ENCODE measurements at regions not wholly inside any gene's neighbourhood (a gene's known extent, or its start where the extent isn't known, plus 50 kb on each side); places are given as distances from the start of the nearest gene placed in this dataset.
"Not testable (repeated sequence)": the region's sequence is repeated elsewhere in the genome, so short reads cannot be mapped to it uniquely, and the experiment has no call there.

DNA sequence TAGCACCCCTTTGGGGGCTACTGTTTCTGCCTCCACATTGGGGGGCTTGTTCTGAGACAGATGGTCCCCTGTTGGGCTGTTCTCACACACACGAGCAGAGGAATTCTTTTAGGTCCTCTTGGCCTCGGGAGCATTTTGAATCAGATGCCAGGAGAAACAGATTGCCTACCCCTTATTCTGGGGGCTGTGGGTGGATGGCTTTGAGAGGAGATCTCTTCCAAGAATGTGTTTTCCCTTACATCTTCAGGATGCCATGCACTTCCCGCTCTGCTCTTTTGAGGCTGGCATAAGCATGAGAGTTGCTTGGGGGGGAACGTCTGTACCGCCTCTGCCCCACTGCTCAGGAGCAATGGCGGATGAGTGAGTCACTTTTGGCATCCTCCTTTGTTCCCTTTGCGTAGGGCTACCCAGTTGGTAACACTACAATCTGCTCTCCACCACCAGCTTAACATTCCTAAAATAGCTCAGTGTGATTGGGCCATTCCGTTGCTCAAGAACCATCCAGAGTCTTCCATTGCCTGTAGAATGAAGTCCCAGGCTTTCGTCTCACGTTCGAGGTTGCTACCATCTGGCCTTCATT lies 154.4 kb downstream of the RPLP1 start:
- peaks cover 10% of the 10 kb centered on the region for H3K4me1 Mint-ChIP-seq (ENCODE audit: low read depth)
- H3K4me3 Mint-ChIP-seq (ENCODE audit: low read depth) = no peak overlapping the region
- no peaks in the 10 kb centered on the region for H3K36me3 Mint-ChIP-seq (ENCODE audit: low read depth)
- no peak overlapping the region for H3K27ac Mint-ChIP-seq
- peaks cover 8% of the 10 kb centered on the region for H3K27me3 Mint-ChIP-seq (ENCODE audit: low read depth)
- no peak for DNase-seq (ENCODE audit: low spot score)
- intact Hi-C loops (cut with micrococcal nuclease) = no loop called here
- no peaks in the 10 kb centered on the region for H3K9me3 Mint-ChIP-seq

DNA sequence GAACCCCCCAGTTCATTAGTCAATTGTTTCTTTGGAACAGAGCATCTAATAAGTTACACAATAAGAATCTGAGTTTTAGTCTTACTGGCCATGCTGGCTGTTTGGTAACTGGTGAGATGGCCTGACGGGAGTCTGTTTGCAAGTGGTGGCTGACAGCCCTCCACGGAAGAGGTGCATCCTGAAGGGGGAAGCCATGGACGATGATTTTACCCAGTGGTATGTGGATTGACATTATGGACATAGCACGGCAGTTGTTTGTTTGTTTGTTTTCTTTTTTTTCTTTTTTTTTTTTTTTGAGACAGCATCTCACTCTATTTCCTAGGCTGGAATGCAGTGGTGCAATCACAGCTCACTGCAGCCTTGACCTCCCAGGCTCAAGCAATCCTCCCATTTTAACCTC lies 156.0 kb downstream of the RPLP1 start:
- H3K4me3 Mint-ChIP-seq (ENCODE audit: low read depth) = no peak overlapping the region
- peaks cover 10% of the 10 kb centered on the region for H3K4me1 Mint-ChIP-seq (ENCODE audit: low read depth)
- peaks cover 6% of the 10 kb centered on the region for H3K27me3 Mint-ChIP-seq (ENCODE audit: low read depth)
- H3K9me3 Mint-ChIP-seq = no peaks in the 10 kb centered on the region
- intact Hi-C loops (cut with micrococcal nuclease) = no loop called here
- H3K27ac Mint-ChIP-seq = no peak overlapping the region
- no peak for DNase-seq (ENCODE audit: low spot score)
- no peaks in the 10 kb centered on the region for H3K36me3 Mint-ChIP-seq (ENCODE audit: low read depth)

DNA sequence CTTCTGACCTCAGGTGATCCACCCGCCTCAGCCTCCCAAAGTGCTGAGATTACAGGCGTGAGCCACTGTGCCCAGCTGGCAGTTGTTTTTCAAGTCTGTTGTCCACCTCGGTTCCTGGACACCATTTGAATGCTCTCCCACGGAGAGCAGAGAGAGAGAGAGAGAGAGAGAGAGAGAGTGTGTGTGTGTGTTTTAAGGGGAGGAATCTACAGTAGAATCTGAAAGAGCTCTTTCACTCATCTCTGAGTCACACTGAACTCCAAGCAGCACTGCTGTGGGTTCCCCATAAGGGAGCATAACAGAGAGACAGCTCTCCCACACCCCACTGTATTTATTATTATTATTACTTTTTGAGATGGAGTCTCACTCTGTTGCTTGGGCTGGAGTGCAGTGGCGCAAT lies 156.6 kb downstream of the RPLP1 start:
- no peaks in the 10 kb centered on the region for H3K9me3 Mint-ChIP-seq
- peaks cover 10% of the 10 kb centered on the region for H3K4me1 Mint-ChIP-seq (ENCODE audit: low read depth)
- peaks cover 8% of the 10 kb centered on the region for H3K27me3 Mint-ChIP-seq (ENCODE audit: low read depth)
- DNase-seq (ENCODE audit: low spot score) = no peak
- no peak overlapping the region for H3K27ac Mint-ChIP-seq
- H3K4me3 Mint-ChIP-seq (ENCODE audit: low read depth) = no peak overlapping the region
- no peaks in the 10 kb centered on the region for H3K36me3 Mint-ChIP-seq (ENCODE audit: low read depth)
- intact Hi-C loops (cut with micrococcal nuclease) = no loop called here

DNA sequence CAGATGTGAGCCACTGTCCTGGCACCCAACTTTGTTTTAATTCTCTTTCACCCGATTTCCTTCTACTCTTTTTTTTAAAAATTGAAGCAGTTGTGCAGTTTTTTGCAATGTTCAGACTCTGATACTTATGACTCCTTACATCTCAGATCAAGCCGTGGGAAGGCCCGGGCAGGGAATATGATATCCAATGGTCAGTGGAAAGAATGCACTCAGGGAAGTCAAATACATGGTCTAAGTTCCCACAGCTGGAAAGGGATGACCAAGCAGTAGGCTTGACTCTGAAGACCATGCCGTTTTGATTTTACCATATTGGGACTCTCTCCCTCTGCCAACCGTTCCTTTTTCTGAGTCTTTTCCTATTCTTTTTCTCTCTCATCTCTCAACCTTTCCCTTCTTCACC lies 157.2 kb downstream of the RPLP1 start:
- Mint-ChIP-seq H3K4me3 (ENCODE audit: low read depth) (no peak overlapping the region), H3K9me3 (no peaks in the 10 kb centered on the region), H3K36me3 (ENCODE audit: low read depth) (no peaks in the 10 kb centered on the region), H3K4me1 (ENCODE audit: low read depth) (peaks cover 10% of the 10 kb centered on the region), H3K27me3 (ENCODE audit: low read depth) (peaks cover 9% of the 10 kb centered on the region), H3K27ac (no peak overlapping the region)
- intact Hi-C loops (cut with micrococcal nuclease) = no loop called here
- no peak for DNase-seq (ENCODE audit: low spot score)

DNA sequence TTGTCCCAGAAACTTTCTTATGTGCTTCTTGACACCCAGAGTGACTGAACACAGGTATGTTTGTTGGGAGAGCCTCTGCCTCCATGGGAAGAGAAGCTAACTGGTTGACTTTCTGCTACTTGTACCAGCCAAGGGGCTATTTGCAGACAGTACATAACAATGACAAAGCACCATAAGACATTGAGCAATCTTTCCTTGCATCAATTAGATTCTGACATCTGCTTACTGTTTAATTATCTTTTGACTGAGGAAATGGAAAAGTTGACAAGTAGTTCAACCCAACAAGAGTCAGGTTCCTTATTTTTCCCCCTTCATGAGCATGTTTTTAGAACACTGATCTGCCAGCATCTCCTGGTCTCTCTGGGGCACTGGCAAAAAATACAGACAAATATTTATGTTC lies 157.7 kb downstream of the RPLP1 start:
- no peak for DNase-seq (ENCODE audit: low spot score)
- Mint-ChIP-seq H3K36me3 (ENCODE audit: low read depth) (no peaks in the 10 kb centered on the region), H3K4me1 (ENCODE audit: low read depth) (peaks cover 10% of the 10 kb centered on the region), H3K27me3 (ENCODE audit: low read depth) (peaks cover 9% of the 10 kb centered on the region), H3K4me3 (ENCODE audit: low read depth) (no peak overlapping the region), H3K9me3 (no peaks in the 10 kb centered on the region), H3K27ac (no peak overlapping the region)
- intact Hi-C loops (cut with micrococcal nuclease) = no loop called here

DNA sequence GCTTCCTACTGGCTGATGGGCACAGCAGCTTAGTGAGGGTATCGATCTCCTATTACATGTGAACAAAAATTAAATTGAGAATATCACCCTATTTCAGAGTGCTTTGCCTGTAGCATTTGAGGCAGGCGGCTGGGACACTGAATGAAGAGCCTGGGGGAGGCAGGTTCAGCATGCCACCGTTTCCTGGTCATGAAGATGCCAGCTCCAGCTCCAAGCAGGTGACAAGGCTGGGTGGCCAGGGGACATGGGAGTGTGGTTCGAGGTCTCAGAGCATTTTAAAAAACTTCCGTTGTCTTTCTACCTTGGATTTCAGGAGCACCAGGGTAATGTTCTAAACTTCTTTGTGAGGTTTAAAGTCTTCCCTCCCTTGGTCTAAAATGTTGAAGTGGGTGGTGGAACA lies 158.2 kb downstream of the RPLP1 start:
- Mint-ChIP-seq H3K4me1 (ENCODE audit: low read depth) (peaks cover 9% of the 10 kb centered on the region), H3K36me3 (ENCODE audit: low read depth) (no peaks in the 10 kb centered on the region), H3K4me3 (ENCODE audit: low read depth) (no peak overlapping the region), H3K27me3 (ENCODE audit: low read depth) (peaks cover 9% of the 10 kb centered on the region), H3K27ac (no peak overlapping the region), H3K9me3 (no peaks in the 10 kb centered on the region)
- DNase-seq (ENCODE audit: low spot score) = no peak
- intact Hi-C loops (cut with micrococcal nuclease) = no loop called here

DNA sequence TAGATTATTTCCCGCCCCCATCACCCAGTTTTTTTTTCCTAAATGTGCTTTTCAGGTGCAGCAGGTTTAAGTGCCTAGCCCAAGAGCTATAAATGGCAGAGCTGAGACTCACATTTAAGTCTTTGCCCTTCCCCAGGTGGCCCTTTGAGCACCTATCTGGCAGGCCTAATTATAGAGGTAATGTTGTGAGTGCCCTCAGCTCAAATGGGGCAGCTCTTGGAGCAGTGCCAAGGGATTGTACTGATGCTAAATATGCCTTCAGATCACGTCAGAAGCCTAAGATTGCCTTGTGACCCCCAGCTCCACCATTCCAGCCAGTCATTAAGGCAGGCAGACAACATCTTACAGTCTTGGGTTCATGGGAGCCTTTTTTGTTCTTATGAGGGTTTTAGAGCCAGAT lies 159.5 kb downstream of the RPLP1 start:
- intact Hi-C loops (cut with micrococcal nuclease) = no loop called here
- Mint-ChIP-seq H3K36me3 (ENCODE audit: low read depth) (no peaks in the 10 kb centered on the region), H3K4me1 (ENCODE audit: low read depth) (peaks cover 4% of the 10 kb centered on the region), H3K4me3 (ENCODE audit: low read depth) (no peak overlapping the region), H3K9me3 (no peaks in the 10 kb centered on the region), H3K27ac (no peak overlapping the region), H3K27me3 (ENCODE audit: low read depth) (peaks cover 9% of the 10 kb centered on the region)
- no peak for DNase-seq (ENCODE audit: low spot score)

DNA sequence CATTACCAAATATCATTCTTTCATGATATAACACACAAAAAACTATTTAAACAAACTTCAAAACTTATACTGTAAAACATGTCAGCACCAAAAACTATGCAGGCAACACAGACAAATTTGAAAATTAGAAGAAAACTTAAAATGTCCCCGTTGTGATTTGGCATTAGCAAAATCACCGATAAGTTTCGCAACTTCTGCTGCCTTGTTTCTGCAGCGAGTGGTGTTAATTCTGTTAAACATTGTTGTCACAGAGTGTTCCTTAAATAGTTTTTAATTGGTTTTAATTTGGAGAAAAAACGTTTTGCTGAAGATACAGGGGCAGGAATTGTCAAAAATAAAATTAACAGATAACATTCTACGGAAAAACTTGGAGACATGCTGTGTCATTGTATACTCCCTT lies 160.6 kb downstream of the RPLP1 start:
- Mint-ChIP-seq H3K27ac (no peak overlapping the region), H3K9me3 (no peaks in the 10 kb centered on the region), H3K4me3 (ENCODE audit: low read depth) (no peak overlapping the region), H3K27me3 (ENCODE audit: low read depth) (peaks cover 5% of the 10 kb centered on the region), H3K36me3 (ENCODE audit: low read depth) (no peaks in the 10 kb centered on the region), H3K4me1 (ENCODE audit: low read depth) (peaks cover 4% of the 10 kb centered on the region)
- no peak for DNase-seq (ENCODE audit: low spot score)
- intact Hi-C loops (cut with micrococcal nuclease) = no loop called here

DNA sequence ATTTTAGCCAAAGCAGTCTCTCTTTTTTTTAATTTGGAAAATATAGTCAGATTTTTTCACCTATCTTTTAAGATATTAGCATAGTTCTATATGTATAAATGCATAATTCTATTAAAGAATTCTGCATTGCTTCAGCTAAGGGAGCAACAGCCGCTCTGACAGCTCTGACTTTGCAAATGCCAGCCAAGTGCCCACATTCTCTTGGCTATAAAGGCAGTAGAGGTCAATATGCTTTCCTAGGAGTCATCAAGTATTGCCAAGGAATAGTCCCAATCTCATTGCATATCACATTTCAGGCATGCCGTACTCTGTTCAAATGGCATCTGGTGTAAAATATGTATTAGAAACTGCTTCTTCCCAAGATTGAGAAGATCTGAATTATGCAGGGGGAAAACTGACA lies 161.4 kb downstream of the RPLP1 start:
- Mint-ChIP-seq H3K9me3 (no peaks in the 10 kb centered on the region), H3K4me1 (ENCODE audit: low read depth) (peaks cover 4% of the 10 kb centered on the region), H3K27me3 (ENCODE audit: low read depth) (peaks cover 9% of the 10 kb centered on the region), H3K4me3 (ENCODE audit: low read depth) (no peak overlapping the region), H3K36me3 (ENCODE audit: low read depth) (no peaks in the 10 kb centered on the region), H3K27ac (no peak overlapping the region)
- intact Hi-C loops (cut with micrococcal nuclease) = no loop called here
- no peak for DNase-seq (ENCODE audit: low spot score)

DNA sequence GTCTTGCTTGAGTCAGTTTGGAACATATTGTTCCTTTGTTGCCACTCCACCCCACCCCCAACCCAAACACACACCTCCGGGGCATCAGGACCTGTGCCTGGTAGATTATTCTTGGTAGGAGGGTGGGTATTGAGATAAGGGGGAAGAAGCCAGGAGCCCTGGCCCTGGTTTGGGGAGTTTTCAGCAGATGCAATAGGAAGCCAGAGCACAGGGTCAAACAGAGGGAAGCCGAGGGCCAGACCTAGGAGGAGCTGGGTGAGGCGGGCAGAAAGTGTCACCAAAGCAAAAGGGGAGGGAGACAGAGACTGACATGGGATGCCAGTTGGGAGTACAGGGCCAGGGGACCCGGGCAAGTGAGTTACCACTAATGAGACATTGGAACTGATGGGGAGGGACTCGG lies 163.1 kb downstream of the RPLP1 start:
- Mint-ChIP-seq H3K4me3 (ENCODE audit: low read depth) (no peak overlapping the region), H3K4me1 (ENCODE audit: low read depth) (no peaks in the 10 kb centered on the region), H3K9me3 (no peaks in the 10 kb centered on the region), H3K36me3 (ENCODE audit: low read depth) (no peaks in the 10 kb centered on the region), H3K27me3 (ENCODE audit: low read depth) (peaks cover 20% of the 10 kb centered on the region), H3K27ac (no peak overlapping the region)
- no peak for DNase-seq (ENCODE audit: low spot score)
- intact Hi-C loops (cut with micrococcal nuclease) = no loop called here

DNA sequence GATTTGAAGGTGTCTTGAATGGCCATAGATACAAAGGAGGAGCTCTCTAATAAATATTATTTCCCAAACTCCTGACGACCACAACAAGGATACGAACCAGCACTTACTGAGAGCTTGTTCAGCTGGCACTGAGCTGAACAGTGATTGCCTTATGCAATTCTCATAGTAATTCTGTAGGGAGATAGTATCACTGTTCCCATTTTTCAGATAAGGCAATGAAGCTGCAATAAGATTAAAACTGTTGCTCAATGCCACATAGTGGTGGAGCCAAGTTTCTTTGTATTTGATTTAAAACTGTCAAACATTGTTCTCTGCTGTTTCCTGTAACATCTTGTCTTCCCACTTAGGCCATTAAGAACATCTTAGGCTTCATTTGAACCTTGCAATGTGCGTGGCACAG lies 163.9 kb downstream of the RPLP1 start:
- peaks cover 22% of the 10 kb centered on the region for H3K27me3 Mint-ChIP-seq (ENCODE audit: low read depth)
- no peaks in the 10 kb centered on the region for H3K4me1 Mint-ChIP-seq (ENCODE audit: low read depth)
- DNase-seq (ENCODE audit: low spot score) = no peak
- H3K27ac Mint-ChIP-seq = no peak overlapping the region
- H3K36me3 Mint-ChIP-seq (ENCODE audit: low read depth) = no peaks in the 10 kb centered on the region
- no peaks in the 10 kb centered on the region for H3K9me3 Mint-ChIP-seq
- intact Hi-C loops (cut with micrococcal nuclease) = no loop called here
- no peak overlapping the region for H3K4me3 Mint-ChIP-seq (ENCODE audit: low read depth)

DNA sequence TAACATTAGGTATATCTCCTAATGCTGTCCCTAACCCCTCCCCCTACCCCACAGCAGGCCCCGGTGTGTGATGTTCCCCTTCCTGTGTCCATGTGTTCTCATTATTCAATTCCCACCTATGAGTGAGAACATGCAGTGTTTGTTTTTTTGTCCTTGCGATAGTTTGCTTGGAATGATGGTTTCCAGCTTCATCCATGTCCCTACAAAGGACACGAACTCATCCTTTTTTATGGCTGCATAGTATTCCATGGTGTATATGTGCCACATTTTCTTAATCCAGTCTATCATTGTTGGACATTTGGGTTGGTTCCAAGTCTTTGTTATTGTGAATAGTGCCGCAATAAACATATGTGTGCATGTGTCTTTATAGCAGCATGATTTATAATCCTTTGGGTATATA lies 164.5 kb downstream of the RPLP1 start:
- DNase-seq (ENCODE audit: low spot score); intact Hi-C loops (cut with micrococcal nuclease); H3K9me3 Mint-ChIP-seq; H3K4me3 Mint-ChIP-seq (ENCODE audit: low read depth); H3K4me1 Mint-ChIP-seq (ENCODE audit: low read depth); H3K36me3 Mint-ChIP-seq (ENCODE audit: low read depth); H3K27ac Mint-ChIP-seq: not testable (repeated sequence)
- peaks cover 22% of the 10 kb centered on the region for H3K27me3 Mint-ChIP-seq (ENCODE audit: low read depth)

DNA sequence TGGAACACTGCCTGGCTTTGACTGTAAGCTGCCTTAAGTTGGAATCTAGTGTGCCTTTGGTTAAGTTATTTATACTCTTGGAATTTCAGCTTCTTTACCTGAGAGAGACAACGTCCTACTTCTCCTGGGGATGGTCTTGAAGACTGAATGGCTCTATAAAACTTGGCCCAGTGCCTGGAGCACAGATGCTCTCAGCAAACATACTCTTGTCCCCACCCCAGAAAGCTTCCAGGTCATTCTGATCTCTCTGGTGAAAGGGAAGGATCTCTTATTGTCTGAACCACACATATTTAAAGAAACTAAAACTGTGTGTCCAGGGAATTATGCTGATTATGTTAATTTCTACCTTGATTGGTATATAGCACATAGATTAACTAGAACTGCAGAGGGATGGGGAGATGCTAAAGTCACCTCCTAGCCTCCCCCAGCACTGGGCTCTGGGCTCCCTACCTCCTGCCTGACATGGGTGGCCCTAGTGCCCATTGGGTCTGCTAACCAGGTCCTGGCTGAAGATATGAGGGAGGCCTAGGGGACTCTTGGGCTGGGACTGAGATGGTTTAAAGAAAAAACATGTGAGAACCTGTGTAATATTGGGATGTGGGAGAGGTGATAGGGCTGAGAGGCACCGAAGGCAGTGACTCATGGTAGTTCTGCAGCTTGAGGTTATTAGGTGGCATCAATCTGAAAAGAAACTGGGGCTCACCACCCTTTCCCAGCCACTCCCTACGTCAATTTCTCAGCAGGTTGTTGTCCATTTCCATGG lies 171.0 kb downstream of the RPLP1 start:
- intact Hi-C loops (cut with micrococcal nuclease) = no loop called here
- Mint-ChIP-seq H3K9me3 (no peaks in the 10 kb centered on the region), H3K27me3 (ENCODE audit: low read depth) (peaks cover 22% of the 10 kb centered on the region), H3K27ac (no peak overlapping the region), H3K36me3 (ENCODE audit: low read depth) (no peaks in the 10 kb centered on the region), H3K4me3 (ENCODE audit: low read depth) (no peak overlapping the region), H3K4me1 (ENCODE audit: low read depth) (no peaks in the 10 kb centered on the region)
- DNase-seq (ENCODE audit: low spot score) = no peak

DNA sequence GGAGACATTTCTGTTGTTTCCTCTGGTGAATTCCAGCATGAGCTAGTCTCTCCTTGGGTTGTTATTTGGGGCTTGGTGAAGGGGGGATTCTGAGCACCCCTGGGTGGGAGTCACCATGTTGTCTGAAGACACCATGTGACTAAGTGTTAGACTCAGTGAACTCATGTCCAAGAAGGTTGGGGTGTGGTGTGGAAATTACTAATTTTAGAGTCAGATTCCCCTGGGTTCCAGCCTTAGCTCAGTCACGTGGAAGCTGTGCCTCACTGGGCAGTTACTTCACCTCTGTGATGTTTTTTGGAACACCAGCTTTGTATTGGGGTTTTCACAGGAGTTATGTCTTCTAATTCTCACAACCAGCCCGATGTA lies 171.5 kb downstream of the RPLP1 start:
- H3K4me1 Mint-ChIP-seq (ENCODE audit: low read depth) = no peaks in the 10 kb centered on the region
- no peaks in the 10 kb centered on the region for H3K9me3 Mint-ChIP-seq
- intact Hi-C loops (cut with micrococcal nuclease) = no loop called here
- peaks cover 17% of the 10 kb centered on the region for H3K27me3 Mint-ChIP-seq (ENCODE audit: low read depth)
- no peak overlapping the region for H3K27ac Mint-ChIP-seq
- no peak overlapping the region for H3K4me3 Mint-ChIP-seq (ENCODE audit: low read depth)
- DNase-seq (ENCODE audit: low spot score) = no peak
- no peaks in the 10 kb centered on the region for H3K36me3 Mint-ChIP-seq (ENCODE audit: low read depth)
